ENCODE measurements at regions not wholly inside any gene's neighbourhood (a gene's known extent, or its start where the extent isn't known, plus 50 kb on each side); places are given as distances from the start of the nearest gene placed in this dataset.

DNA sequence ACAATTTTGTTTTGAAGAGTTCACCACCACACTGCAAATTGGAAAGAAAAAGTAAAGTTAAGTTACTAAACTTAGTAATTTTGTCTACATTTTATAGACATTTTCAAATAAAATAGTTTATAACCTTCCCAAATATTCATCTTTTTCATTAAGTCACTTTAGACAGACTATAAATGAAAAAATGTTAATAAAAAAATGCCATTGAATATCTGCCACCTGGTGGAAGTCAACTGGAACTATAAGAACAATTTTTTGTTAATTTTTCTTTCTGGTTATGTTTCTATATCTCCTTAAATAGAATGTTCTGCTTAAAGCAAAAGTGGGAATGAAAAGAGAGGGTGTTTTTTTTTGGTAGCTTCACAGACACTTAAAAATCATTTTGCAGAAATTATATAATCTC lies 534.4 kb upstream of the PCDH10 start:
- intact Hi-C loops (cut with micrococcal nuclease; ENCODE audit: unreplicated experiment), result no loop called here
- BruUV-seq (replicated peaks), result no TSS peak
- Histone ChIP-seq H3K27ac (no peak overlapping the region), H3K9me3 (ENCODE audit: insufficient read depth, low read depth) (no peaks in the 10 kb centered on the region), H3K4me1 (replicated peaks; ENCODE audit: insufficient read depth) (no peaks in the 10 kb centered on the region), H4K20me1 (ENCODE audit: insufficient read depth) (no peaks in the 10 kb centered on the region), H3K27me3 (ENCODE audit: insufficient read depth, low read depth) (no peaks in the 10 kb centered on the region), H2AFZ (no peak overlapping the region), H3K4me3 (no peak overlapping the region), H3K4me2 (no peak overlapping the region), H3K36me3 (ENCODE audit: low read depth) (no peaks in the 10 kb centered on the region), H3K9me2 (ENCODE audit: insufficient read depth) (no peaks in the 10 kb centered on the region), H3F3A (ENCODE audit: insufficient read depth, low read depth) (no peaks in the 10 kb centered on the region), H3K79me2 (ENCODE audit: low read depth) (no peaks in the 10 kb centered on the region)
- TF ChIP-seq, protein P1, sequence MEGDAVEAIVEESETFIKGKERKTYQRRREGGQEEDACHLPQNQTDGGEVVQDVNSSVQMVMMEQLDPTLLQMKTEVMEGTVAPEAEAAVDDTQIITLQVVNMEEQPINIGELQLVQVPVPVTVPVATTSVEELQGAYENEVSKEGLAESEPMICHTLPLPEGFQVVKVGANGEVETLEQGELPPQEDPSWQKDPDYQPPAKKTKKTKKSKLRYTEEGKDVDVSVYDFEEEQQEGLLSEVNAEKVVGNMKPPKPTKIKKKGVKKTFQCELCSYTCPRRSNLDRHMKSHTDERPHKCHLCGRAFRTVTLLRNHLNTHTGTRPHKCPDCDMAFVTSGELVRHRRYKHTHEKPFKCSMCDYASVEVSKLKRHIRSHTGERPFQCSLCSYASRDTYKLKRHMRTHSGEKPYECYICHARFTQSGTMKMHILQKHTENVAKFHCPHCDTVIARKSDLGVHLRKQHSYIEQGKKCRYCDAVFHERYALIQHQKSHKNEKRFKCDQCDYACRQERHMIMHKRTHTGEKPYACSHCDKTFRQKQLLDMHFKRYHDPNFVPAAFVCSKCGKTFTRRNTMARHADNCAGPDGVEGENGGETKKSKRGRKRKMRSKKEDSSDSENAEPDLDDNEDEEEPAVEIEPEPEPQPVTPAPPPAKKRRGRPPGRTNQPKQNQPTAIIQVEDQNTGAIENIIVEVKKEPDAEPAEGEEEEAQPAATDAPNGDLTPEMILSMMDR (conservative IDR thresholded peaks at IDR 0.05), result peak; percentile 70
- TF ChIP-seq EZH2 (IDR thresholded peaks at IDR 0.05; ENCODE audit: low read depth), result no peak
- DNase-seq, result no peak
- ChIA-PET POLR2A (ENCODE audit: unreplicated experiment) (no interaction called here), CTCF (no interaction called here)

DNA sequence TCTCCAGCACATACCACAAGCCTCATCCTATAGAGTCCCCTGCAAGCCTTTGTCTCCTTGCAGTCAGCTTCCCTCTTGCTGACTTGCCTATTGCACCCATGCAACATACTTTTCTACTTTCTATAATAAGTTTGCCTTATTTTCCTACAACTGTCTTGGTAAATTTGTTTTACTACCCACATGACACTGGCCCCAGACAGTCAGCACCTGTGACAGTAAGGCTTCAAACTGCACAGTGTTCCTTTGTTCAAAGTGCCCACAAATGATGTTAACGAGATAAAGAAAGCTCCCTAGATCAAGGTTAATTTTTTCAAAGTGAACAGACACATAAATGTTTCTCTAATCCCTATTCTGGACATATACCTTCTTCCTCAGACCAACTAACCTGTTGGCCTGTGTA lies 529.1 kb upstream of the PCDH10 start:
- ChIA-PET CTCF (no interaction called here), POLR2A (ENCODE audit: unreplicated experiment) (no interaction called here)
- Histone ChIP-seq H3K79me2 (ENCODE audit: low read depth) (no peaks in the 10 kb centered on the region), H3K9me2 (ENCODE audit: insufficient read depth) (no peaks in the 10 kb centered on the region), H3K4me3 (no peak overlapping the region), H3K27ac (no peak overlapping the region), H3K4me1 (replicated peaks; ENCODE audit: insufficient read depth) (no peaks in the 10 kb centered on the region), H3F3A (ENCODE audit: insufficient read depth, low read depth) (no peaks in the 10 kb centered on the region), H3K27me3 (ENCODE audit: insufficient read depth, low read depth) (no peaks in the 10 kb centered on the region), H3K4me2 (no peak overlapping the region), H3K9me3 (ENCODE audit: insufficient read depth, low read depth) (no peaks in the 10 kb centered on the region), H4K20me1 (ENCODE audit: insufficient read depth) (no peaks in the 10 kb centered on the region), H3K36me3 (ENCODE audit: low read depth) (no peaks in the 10 kb centered on the region), H2AFZ (no peak overlapping the region)
- intact Hi-C loops (cut with micrococcal nuclease; ENCODE audit: unreplicated experiment), result no loop called here
- DNase-seq, result no peak
- no TSS peak for BruUV-seq (replicated peaks)
- TF ChIP-seq EZH2 (IDR thresholded peaks at IDR 0.05; ENCODE audit: low read depth), result no peak
- TF ChIP-seq, protein P1 (conservative IDR thresholded peaks at IDR 0.05), result no peak

DNA sequence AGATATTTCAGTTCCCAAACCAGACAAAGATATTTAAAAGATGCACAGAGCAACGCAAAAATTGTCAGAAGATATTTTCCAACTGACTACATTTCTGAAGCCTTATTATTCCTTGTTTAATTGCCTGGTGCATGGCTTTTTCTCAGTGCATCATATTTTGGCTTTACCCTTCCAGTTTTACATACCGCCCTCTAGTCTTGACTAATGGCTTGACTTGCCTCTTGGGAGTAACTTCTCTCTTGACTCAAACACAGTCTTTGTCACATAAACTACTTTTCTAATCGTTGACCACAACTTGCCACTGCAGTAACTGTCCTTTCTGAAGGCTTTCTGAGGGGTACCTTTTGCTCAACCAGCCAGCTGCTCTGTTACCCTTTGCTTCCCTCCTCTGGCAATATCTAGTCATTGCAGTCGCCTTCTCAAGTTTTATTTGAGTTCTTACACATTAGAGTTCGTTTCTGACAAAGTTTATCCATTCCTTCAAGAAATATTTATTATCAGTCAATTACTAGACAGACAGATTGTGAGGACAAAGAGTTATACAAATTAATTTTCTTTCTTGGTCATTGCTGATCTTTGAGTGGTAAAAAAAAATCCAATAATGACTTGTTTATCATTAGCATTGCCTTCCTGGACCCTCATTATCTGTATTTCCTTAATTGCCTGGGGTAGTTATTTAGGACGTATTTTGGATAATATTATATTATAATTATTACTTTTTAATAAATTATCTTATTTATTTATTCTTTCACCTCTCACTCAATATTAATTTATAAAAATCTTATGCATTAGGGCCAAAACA lies 506.9 kb upstream of the PCDH10 start:
- Histone ChIP-seq H3K4me1 (replicated peaks; ENCODE audit: insufficient read depth) (no peaks in the 10 kb centered on the region), H3K4me3 (no peak overlapping the region), H3K27me3 (ENCODE audit: insufficient read depth, low read depth) (no peaks in the 10 kb centered on the region), H4K20me1 (ENCODE audit: insufficient read depth) (no peaks in the 10 kb centered on the region), H3K9me3 (ENCODE audit: insufficient read depth, low read depth) (no peaks in the 10 kb centered on the region), H2AFZ (no peak overlapping the region), H3K4me2 (no peak overlapping the region), H3K9me2 (ENCODE audit: insufficient read depth) (no peaks in the 10 kb centered on the region), H3F3A (ENCODE audit: insufficient read depth, low read depth) (no peaks in the 10 kb centered on the region), H3K36me3 (ENCODE audit: low read depth) (no peaks in the 10 kb centered on the region), H3K27ac (no peak overlapping the region), H3K79me2 (ENCODE audit: low read depth) (no peaks in the 10 kb centered on the region)
- BruUV-seq (replicated peaks), result no TSS peak
- ChIA-PET CTCF (no interaction called here), POLR2A (ENCODE audit: unreplicated experiment) (no interaction called here)
- TF ChIP-seq EZH2 (IDR thresholded peaks at IDR 0.05; ENCODE audit: low read depth), result no peak
- TF ChIP-seq, protein P1 (conservative IDR thresholded peaks at IDR 0.05), result peak; percentile 79
- intact Hi-C loops (cut with micrococcal nuclease; ENCODE audit: unreplicated experiment), result loop anchor here (5.0 kb wide), 1 partner anchor 1550 kb away; no protein-coding TSS in a partner anchor
- peak in 1 of 2 experiments; percentile 18 for DNase-seq

Data from PC-9 (cell line).